ENCODE measurements at regions not wholly inside any gene's neighbourhood (a gene's known extent, or its start where the extent isn't known, plus 50 kb on each side); places are given as distances from the start of the nearest gene placed in this dataset.

DNA sequence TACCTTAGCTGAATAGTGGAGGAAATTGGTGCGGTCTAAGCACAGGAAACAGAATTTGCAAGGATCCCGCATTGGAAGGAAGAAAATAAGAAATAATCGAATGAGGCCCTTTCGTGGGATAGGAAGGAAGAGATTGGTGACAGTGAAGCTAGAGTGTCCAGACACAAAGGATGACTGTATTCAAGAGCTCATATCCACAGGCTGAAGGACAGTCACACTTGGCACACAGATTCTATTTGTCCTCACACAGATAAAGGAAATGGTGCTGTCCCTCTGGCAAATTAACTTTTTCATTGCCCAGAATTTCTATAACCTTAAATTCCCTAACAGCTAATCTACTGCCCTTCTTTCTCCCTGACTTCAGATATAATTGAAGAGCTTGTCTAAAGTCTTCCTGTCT is 2188.9 kb upstream of the TENM3 start:
- TF ChIP-seq HOXA7 (CRISPR knock-in tag; IDR thresholded peaks at IDR 0.05) (no peak), ZC3H4 (CRISPR knock-in tag; IDR thresholded peaks at IDR 0.05; ENCODE audit: borderline replicate concordance) (no peak), TCF7L2 (IDR thresholded peaks at IDR 0.05; ENCODE audit: low read depth, low read length) (no peak), ZNF296 (CRISPR knock-in tag; conservative IDR thresholded peaks at IDR 0.05) (no peak), ATF2 (CRISPR knock-in tag; IDR thresholded peaks at IDR 0.05) (no peak), ZHX2 (IDR thresholded peaks at IDR 0.05; ENCODE audit: low read depth) (no peak), ZHX2 (CRISPR knock-in tag; IDR thresholded peaks at IDR 0.05; ENCODE audit: borderline replicate concordance) (no peak), KLF9 (CRISPR knock-in tag; IDR thresholded peaks at IDR 0.05; ENCODE audit: low read depth) (no peak), ZNF253 (CRISPR knock-in tag; IDR thresholded peaks at IDR 0.05; ENCODE audit: borderline replicate concordance) (no peak), ARID2 (CRISPR knock-in tag; IDR thresholded peaks at IDR 0.05; ENCODE audit: borderline replicate concordance) (no peak), NFE2 (CRISPR knock-in tag; IDR thresholded peaks at IDR 0.05) (no peak), SNAPC5 (CRISPR knock-in tag; IDR thresholded peaks at IDR 0.05; ENCODE audit: borderline replicate concordance) (no peak)

All from HepG2 (cell line).